SK-N-SH (cell line): ENCODE measurements at regions not wholly inside any gene's neighbourhood (a gene's known extent, or its start where the extent isn't known, plus 50 kb on each side); places are given as distances from the start of the nearest gene placed in this dataset.
"Not testable (repeated sequence)": the region's sequence is repeated elsewhere in the genome, so short reads cannot be mapped to it uniquely, and the experiment has no call there.

Experiments
- CTCF ChIA-PET: fragments of 300-600, 350-600 bp; formaldehyde crosslinking; extraction: SDS; loops from one replicate; lab custom pipeline; 2021; lab: Yijun Ruan, JAX
- POLR2A ChIA-PET: fragments of 350-600 bp; sonication (Branson Sonifier 250); formaldehyde crosslinking; extraction: SDS; loops from one replicate; lab custom pipeline; 2020; ENCODE audit warnings: antibody characterized with exemption, inconsistent platforms; lab: Yijun Ruan, JAX
- DNase-seq: peaks from one replicate; pipeline ENCODE4 v3.0.0; 2012
- H2AFZ ChIP-seq: fragments of 200-600 bp; sonication (generic); 2 replicates; pipeline ENCODE4 v1.8.1; 2016; ENCODE audit warnings: antibody characterized with exemption, mild to moderate bottlenecking, low read depth
- H3F3A ChIP-seq: fragments of 200-600 bp; sonication (generic); replicated peaks from 2 replicates; pipeline ENCODE3; 2016; ENCODE audit warnings: antibody characterized with exemption, mild to moderate bottlenecking; ENCODE audit not compliant: insufficient read depth
- H3K27ac ChIP-seq, 2 experiments: fragments of 200-500 bp in 1 of 2; fragments of 200-600 bp in 1 of 2; sonication (Bioruptor generic) in 1 of 2; sonication (generic), shearing (Covaris generic) in 1 of 2; 2 replicates each; pipeline versions ENCODE4 v1.5.1 to v1.6.1; 2014 to 2016; ENCODE audit warnings: low read depth in 2 of 2, inconsistent platforms in 1 of 2, low read length in 1 of 2, mild to moderate bottlenecking in 1 of 2, mixed read lengths in 1 of 2
- H3K27me3 ChIP-seq: fragments of 200-600 bp; sonication (generic), shearing (Covaris generic); 2 replicates; pipeline ENCODE4 v1.6.1; 2016; ENCODE audit warnings: mixed run types; ENCODE audit not compliant: insufficient read depth
- H3K36me3 ChIP-seq, 2 experiments: fragments of 200-500 bp in 1 of 2; fragments of 200-600 bp in 1 of 2; sonication (Bioruptor generic) in 1 of 2; sonication (generic) in 1 of 2; replicated peaks in 1 of 2; 2 replicates each; pipeline versions ENCODE3 to v1.5.1; 2014 to 2016; ENCODE audit warnings: low read length in 1 of 2, mild to moderate bottlenecking in 1 of 2; ENCODE audit not compliant: insufficient read depth in 2 of 2, control insufficient read depth in 1 of 2
- H3K4me1 ChIP-seq, 2 experiments: fragments of 200-500 bp in 1 of 2; fragments of 200-600 bp in 1 of 2; sonication (Bioruptor generic) in 1 of 2; sonication (generic), shearing (Covaris generic) in 1 of 2; 2 replicates each; pipeline versions ENCODE4 v1.5.1 to v1.6.1; 2014 to 2016; ENCODE audit warnings: low read depth in 1 of 2, low read length in 1 of 2, mixed run types in 1 of 2; ENCODE audit not compliant: insufficient read depth in 2 of 2, control insufficient read depth in 1 of 2
- H3K4me2 ChIP-seq: fragments of 200-600 bp; sonication (generic), shearing (Covaris generic); 2 replicates; pipeline ENCODE4 v1.6.1; 2017; ENCODE audit warnings: mixed run types
- H3K4me3 ChIP-seq, 2 experiments: fragments of 200-500 bp in 1 of 2; fragments of 200-600 bp in 1 of 2; sonication (Bioruptor generic) in 1 of 2; sonication (generic), shearing (Covaris generic) in 1 of 2; 2 replicates each; pipeline versions ENCODE4 v1.5.1 to v1.8.1; 2014 to 2016; ENCODE audit warnings: low read depth in 2 of 2, inconsistent platforms in 1 of 2, low read length in 1 of 2, mild to moderate bottlenecking in 1 of 2, mixed read lengths in 1 of 2, moderate library complexity in 1 of 2
- H3K79me2 ChIP-seq: fragments of 200-600 bp; sonication (generic); 2 replicates; pipeline ENCODE4 v1.8.1; 2017; ENCODE audit warnings: mild to moderate bottlenecking; ENCODE audit not compliant: insufficient read depth
- H3K9ac ChIP-seq: fragments of 200-600 bp; sonication (generic); 2 replicates; pipeline ENCODE4 v1.6.1; 2017; ENCODE audit warnings: mixed run types
- H3K9me2 ChIP-seq: fragments of 200-600 bp; sonication (generic); 2 replicates; pipeline ENCODE4 v1.6.1; 2017; ENCODE audit warnings: mixed run types
- H3K9me3 ChIP-seq: fragments of 200-600 bp; sonication (generic); 2 replicates; pipeline ENCODE4 v1.6.1; 2017; ENCODE audit warnings: mixed run types, mild to moderate bottlenecking, moderate library complexity
- H4K20me1 ChIP-seq: fragments of 200-600 bp; sonication (generic); 2 replicates; pipeline ENCODE4 v1.6.1; 2017; ENCODE audit warnings: mild to moderate bottlenecking, mixed run types; ENCODE audit not compliant: insufficient read depth
- CHD2 ChIP-seq: fragments of 150-350 bp; IDR thresholded peaks from 2 replicates; pipeline ENCODE4 v1.6.1; 2018; ENCODE audit warnings: low read length; ENCODE audit not compliant: partially characterized antibody
- ELF1 ChIP-seq: IDR thresholded peaks from 2 replicates; pipeline ENCODE4 v1.4.0; 2012
- EZH2phosphoT487 ChIP-seq: fragments of 200-600 bp; sonication (generic); IDR thresholded peaks from 2 replicates; pipeline ENCODE4 v1.6.1; 2017; ENCODE audit warnings: low read depth, mixed run types, mild to moderate bottlenecking, antibody characterized with exemption, moderate library complexity, borderline replicate concordance
- FOXJ3 ChIP-seq: sonication (generic); formaldehyde crosslinking; IDR thresholded peaks from 2 replicates; pipeline ENCODE4 v1.5.1; 2020; ENCODE audit warnings: mild to moderate bottlenecking, missing genetic modification reagents
- FOXM1 ChIP-seq: IDR thresholded peaks from 2 replicates; pipeline ENCODE4 v1.4.0; 2012; ENCODE audit warnings: low read depth, mild to moderate bottlenecking
- GABPA ChIP-seq: IDR thresholded peaks from 2 replicates; pipeline ENCODE4 v1.4.0; 2012; ENCODE audit warnings: low read depth, mild to moderate bottlenecking
- GATA2 ChIP-seq: sonication (generic); formaldehyde crosslinking; IDR thresholded peaks from 2 replicates; pipeline ENCODE4 v1.5.0; 2020; ENCODE audit warnings: mild to moderate bottlenecking, missing genetic modification reagents
- IRF3 ChIP-seq: fragments of 150-350 bp; IDR thresholded peaks from 2 replicates; pipeline ENCODE4 v1.6.1; 2016; ENCODE audit warnings: mild to moderate bottlenecking, low read depth, low read length
- MAX ChIP-seq: IDR thresholded peaks from 2 replicates; pipeline ENCODE4 v1.4.0; 2012; ENCODE audit warnings: low read depth
- MXI1 ChIP-seq: IDR thresholded peaks from 2 replicates; pipeline ENCODE4 v1.6.1; 2012; ENCODE audit warnings: mild to moderate bottlenecking, low read depth, low read length, improper control_type of control experiment
- NFIC ChIP-seq: IDR thresholded peaks from 2 replicates; pipeline ENCODE4 v1.4.0; 2012; ENCODE audit warnings: borderline replicate concordance
- POLR2AphosphoS5 ChIP-seq: IDR thresholded peaks from 2 replicates; pipeline ENCODE4 v1.6.1; 2012; ENCODE audit warnings: low read depth, low read length
- RCOR1 ChIP-seq: fragments of 150-350 bp; IDR thresholded peaks from 2 replicates; pipeline ENCODE4 v1.6.1; 2017; ENCODE audit warnings: antibody characterized with exemption, low read length
- RFX5 ChIP-seq: IDR thresholded peaks from 2 replicates; pipeline ENCODE4 v1.6.1; 2012; ENCODE audit warnings: mild to moderate bottlenecking, improper control_type of control experiment, low read length
- RXRA ChIP-seq: IDR thresholded peaks from 2 replicates; pipeline ENCODE4 v1.4.0; 2012; ENCODE audit warnings: low read depth, mild to moderate bottlenecking, borderline replicate concordance
- SMC3 ChIP-seq: IDR thresholded peaks from 2 replicates; pipeline ENCODE4 v1.6.1; 2012; ENCODE audit warnings: low read depth, low read length, improper control_type of control experiment
- TCF12 ChIP-seq: IDR thresholded peaks from 2 replicates; pipeline ENCODE4 v1.4.0; 2012
- TEAD4 ChIP-seq: IDR thresholded peaks from 2 replicates; pipeline ENCODE4 v1.4.0; 2012; ENCODE audit warnings: mild to moderate bottlenecking, borderline replicate concordance; ENCODE audit not compliant: insufficient read depth
- USF1 ChIP-seq: IDR thresholded peaks from 2 replicates; pipeline ENCODE4 v1.4.0; 2012; ENCODE audit warnings: low read depth, borderline replicate concordance
- USF2 ChIP-seq: fragments of 150-350 bp; IDR thresholded peaks from 2 replicates; pipeline ENCODE4 v1.6.1; 2017; ENCODE audit warnings: antibody characterized with exemption, low read length, low read depth, borderline replicate concordance
- WGBS: methylation state at CpG from one replicate; pipeline ENCODE4 v1.1.6; 2017; ENCODE audit warnings: low lambda C conversion rate; 5-methylcytosine and 5-hydroxymethylcytosine counted together

- no peak overlapping the region for H3K9ac ChIP-seq
- no peak for TF ChIP-seq NFIC
- TF ChIP-seq CHD2 = no peak
- no peak for TF ChIP-seq RFX5
- no peak for TF ChIP-seq TEAD4
- TF ChIP-seq MXI1 = no peak
- TF ChIP-seq GATA2 (CRISPR knock-in tag) = no peak
- no peak for TF ChIP-seq FOXM1
- no peak for TF ChIP-seq USF1
- TF ChIP-seq MAX = no peak
- no peak for TF ChIP-seq EZH2phosphoT487
- no peak for TF ChIP-seq POLR2AphosphoS5
- TF ChIP-seq FOXJ3 (CRISPR knock-in tag) = no peak
- no peak for TF ChIP-seq RXRA
- no peak for TF ChIP-seq IRF3
- TF ChIP-seq RCOR1 = no peak
- no peak for TF ChIP-seq ELF1
- TF ChIP-seq SMC3 = no peak
- TF ChIP-seq GABPA = no peak
- TF ChIP-seq TCF12 = no peak
- no peak for TF ChIP-seq USF2
- no peak overlapping the region for H3K27ac ChIP-seq
- no peaks in the 10 kb centered on the region for H3F3A ChIP-seq
- no peak for DNase-seq
- H3K79me2 ChIP-seq = no peaks in the 10 kb centered on the region
- H3K27me3 ChIP-seq = no peaks in the 10 kb centered on the region
- no peaks in the 10 kb centered on the region for H3K36me3 ChIP-seq
- no peak overlapping the region for H2AFZ ChIP-seq
- H3K4me2 ChIP-seq = no peak overlapping the region
- CTCF ChIA-PET = no interaction called here
- POLR2A ChIA-PET = no interaction called here
- H3K9me3 ChIP-seq = no peaks in the 10 kb centered on the region
- no peaks in the 10 kb centered on the region for H3K9me2 ChIP-seq
- no peaks in the 10 kb centered on the region; a peak in 1 of 4 replicates for H3K4me1 ChIP-seq
- no peaks in the 10 kb centered on the region for H4K20me1 ChIP-seq
- H3K4me3 ChIP-seq = no peak overlapping the region
These were observed 78.9 kb upstream of the GAS1 start for GRCh38 chr9:87026204-87026603.

- H3K9me2 ChIP-seq, H3K79me2 ChIP-seq, H3F3A ChIP-seq, DNase-seq, H3K4me1 ChIP-seq, CTCF ChIA-PET, POLR2A ChIA-PET, H3K4me3 ChIP-seq, H3K4me2 ChIP-seq, H3K9me3 ChIP-seq, H3K27me3 ChIP-seq, H4K20me1 ChIP-seq, H2AFZ ChIP-seq, H3K27ac ChIP-seq, H3K36me3 ChIP-seq, H3K9ac ChIP-seq: not testable (repeated sequence)
- WGBS = 88% methylated on average over 4 of the region's 4 CpGs
These were observed 81.5 kb upstream of the GAS1 start for GRCh38 chr9:87028836-87029235.
